Caki2 (cell line): ENCODE measurements at regions not wholly inside any gene's neighbourhood (a gene's known extent, or its start where the extent isn't known, plus 50 kb on each side); places are given as distances from the start of the nearest gene placed in this dataset.
"Not testable (repeated sequence)": the region's sequence is repeated elsewhere in the genome, so short reads cannot be mapped to it uniquely, and the experiment has no call there.

Source experiments
- DNase-seq: peaks from one replicate; pipeline ENCODE4 v3.0.0-alpha.2; 2015; ENCODE audit warnings: low read depth
- in situ Hi-C: cut with HindIII; loops from 2 replicates; pipeline ENCODE4 v1.10.0; 2016; ENCODE audit warnings: low sequenced_read_pairs, low pct_unique_long_range_greater_than_20kb, mixed read lengths

GRCh38 chr17:63069245-63069644, 103.2 kb downstream of the TANC2 start:
- in situ Hi-C loops: no loop called here
- no peak for DNase-seq

GRCh38 chr17:63070031-63070430, 104.0 kb downstream of the TANC2 start:
- in situ Hi-C loops: no loop called here
- no peak for DNase-seq

GRCh38 chr17:63071797-63072196, 105.8 kb downstream of the TANC2 start:
- in situ Hi-C loops: no loop called here
- no peak for DNase-seq

- in situ Hi-C loops: no loop called here
- no peak for DNase-seq
These were observed 109.9 kb downstream of the TANC2 start for GRCh38 chr17:63075969-63076368.

GRCh38 chr17:63078707-63079106, 112.7 kb downstream of the TANC2 start:
- DNase-seq: no peak
- in situ Hi-C loops: no loop called here

- in situ Hi-C loops: no loop called here
- peak; percentile 10 for DNase-seq
These were observed 116.3 kb downstream of the TANC2 start for GRCh38 chr17:63082273-63082861.

GRCh38 chr17:63082952-63083351, 116.9 kb downstream of the TANC2 start:
- in situ Hi-C loops: no loop called here
- no peak for DNase-seq

GRCh38 chr17:63086483-63087185, 120.6 kb downstream of the TANC2 start:
- in situ Hi-C loops: no loop called here
- no peak for DNase-seq

- in situ Hi-C loops, DNase-seq: not testable (repeated sequence)
These were observed 124.5 kb downstream of the TANC2 start for GRCh38 chr17:63090358-63091114.

- in situ Hi-C loops, DNase-seq: not testable (repeated sequence)
These were observed 125.9 kb downstream of the TANC2 start for GRCh38 chr17:63091909-63092308.

- DNase-seq: no peak
- in situ Hi-C loops: no loop called here
These were observed 128.6 kb downstream of the TANC2 start for GRCh38 chr17:63094631-63095030.

- in situ Hi-C loops: no loop called here
- DNase-seq: no peak
These were observed 129.4 kb downstream of the TANC2 start for GRCh38 chr17:63095459-63095858.

- in situ Hi-C loops: no loop called here
These were observed 129.8 kb downstream of the TANC2 start for GRCh38 chr17:63095879-63096278.

GRCh38 chr17:63096426-63096825, 130.4 kb downstream of the TANC2 start:
- no peak for DNase-seq
- in situ Hi-C loops: no loop called here

More at GRCh38 chr17:63095879-63096278, 129.8 kb downstream of the TANC2 start:
- DNase-seq: no peak

- no peak for DNase-seq
- in situ Hi-C loops: no loop called here
These were observed 133.4 kb downstream of the TANC2 start for GRCh38 chr17:63099425-63099824.

- in situ Hi-C loops: no loop called here
- DNase-seq: no peak
These were observed 136.0 kb downstream of the TANC2 start for GRCh38 chr17:63102034-63102433.

- DNase-seq: no peak
- in situ Hi-C loops: no loop called here
These were observed 140.0 kb downstream of the TANC2 start for GRCh38 chr17:63106050-63106449.

- no peak for DNase-seq
- in situ Hi-C loops: no loop called here
These were observed 143.6 kb downstream of the TANC2 start for GRCh38 chr17:63109661-63110060.

- in situ Hi-C loops: no loop called here
- no peak for DNase-seq
These were observed 147.1 kb downstream of the TANC2 start for GRCh38 chr17:63113167-63113566.
